ENCODE measurements at regions not wholly inside any gene's neighbourhood (a gene's known extent, or its start where the extent isn't known, plus 50 kb on each side); places are given as distances from the start of the nearest gene placed in this dataset.

DNA sequence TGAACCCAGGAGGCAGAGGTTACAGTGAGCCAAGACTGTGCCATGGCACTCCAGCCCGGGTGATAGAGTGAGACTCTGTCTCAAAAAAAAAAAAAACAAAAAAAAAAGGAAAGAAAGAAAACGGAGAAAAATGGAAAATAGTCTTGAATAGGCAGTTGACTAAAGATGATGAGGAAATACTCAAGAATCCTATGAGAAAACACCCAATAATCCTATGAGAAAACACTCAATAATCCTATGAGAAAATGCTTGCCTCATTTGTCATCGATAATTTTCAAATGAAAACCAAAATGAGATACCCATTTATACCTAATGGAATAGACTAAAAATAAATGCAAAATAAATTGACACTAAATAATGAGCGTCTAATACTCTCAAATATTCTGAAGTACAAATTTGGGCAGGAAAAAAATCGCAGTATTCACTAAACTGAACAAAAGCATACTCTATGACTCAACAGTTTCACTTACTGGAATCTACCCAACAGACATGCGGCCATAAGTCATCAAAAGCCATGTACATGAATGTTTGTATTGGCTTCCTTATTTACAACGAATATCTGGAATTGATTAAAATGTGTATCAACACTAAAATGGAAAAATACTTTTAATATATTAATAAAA is 733.9 kb upstream of the CHRM3 start:
- Histone ChIP-seq H3K4me1 (ENCODE audit: insufficient read depth, low read length) (no peaks in the 10 kb centered on the region), H3K27me3 (ENCODE audit: insufficient read depth, low read length, poor library complexity, severe bottlenecking) (no peaks in the 10 kb centered on the region), H3K4me3 (ENCODE audit: low read length) (no peak overlapping the region), H3K36me3 (ENCODE audit: insufficient read depth, low read length) (no peaks in the 10 kb centered on the region), H3K27ac (ENCODE audit: low read depth, low read length) (no peak overlapping the region), H3K9me3 (ENCODE audit: low read length) (no peaks in the 10 kb centered on the region)
- peaks cover 0 to 25% (median 0%) of the 10 kb centered on the region in 5 donors for H3K9me3 Mint-ChIP-seq
- H3K27ac Mint-ChIP-seq: no peak overlapping the region
- H3K4me1 Mint-ChIP-seq: no peaks in the 10 kb centered on the region
- H3K4me3 Mint-ChIP-seq: no peak overlapping the region
- no peaks in the 10 kb centered on the region for H3K27me3 Mint-ChIP-seq
- no peak for DNase-seq
- CTCF ChIA-PET: no interaction called here
- POLR2A ChIA-PET: no interaction called here
- no peaks in the 10 kb centered on the region for H3K36me3 Mint-ChIP-seq

DNA sequence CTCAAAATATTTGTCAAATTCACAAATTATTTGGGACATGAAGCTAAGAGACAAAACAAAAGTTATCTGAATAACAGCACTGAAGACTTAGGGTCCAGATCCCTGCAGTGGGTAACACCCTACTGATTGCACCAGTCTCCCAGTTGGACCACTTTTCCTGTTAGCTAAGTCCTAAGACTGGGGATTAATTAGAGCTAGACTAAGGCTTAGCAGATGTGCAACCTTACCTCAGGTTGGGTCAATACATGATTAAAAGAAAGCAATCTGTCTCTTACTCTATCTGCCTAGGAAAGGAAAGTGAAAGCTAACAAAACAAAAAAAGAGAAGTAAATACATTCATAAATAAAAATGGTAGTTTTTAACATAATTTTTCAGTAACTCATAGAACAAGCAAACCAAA is 737.2 kb upstream of the CHRM3 start:
- Mint-ChIP-seq H3K36me3 (no peaks in the 10 kb centered on the region), H3K4me3 (no peak overlapping the region), H3K4me1 (no peaks in the 10 kb centered on the region), H3K9me3 (peaks cover 0 to 28% (median 0%) of the 10 kb centered on the region in 5 donors), H3K27me3 (peaks cover 0 to 2% of the 10 kb centered on the region in 2 donors), H3K27ac (no peak overlapping the region)
- Histone ChIP-seq H3K4me1 (ENCODE audit: insufficient read depth, low read length) (no peaks in the 10 kb centered on the region), H3K27ac (ENCODE audit: low read depth, low read length) (no peak overlapping the region), H3K4me3 (ENCODE audit: low read length) (no peak overlapping the region), H3K9me3 (ENCODE audit: low read length) (no peaks in the 10 kb centered on the region), H3K36me3 (ENCODE audit: insufficient read depth, low read length) (no peaks in the 10 kb centered on the region), H3K27me3 (ENCODE audit: insufficient read depth, low read length, poor library complexity, severe bottlenecking) (no peaks in the 10 kb centered on the region)
- no peak for DNase-seq
- CTCF ChIA-PET: no interaction called here
- POLR2A ChIA-PET: no interaction called here

GRCh38 chr1:238648751-238649150 is 737.6 kb upstream of the CHRM3 start:
- Mint-ChIP-seq H3K27ac (no peak overlapping the region), H3K4me3 (no peak overlapping the region), H3K9me3 (peaks cover 0 to 27% (median 0%) of the 10 kb centered on the region in 5 donors), H3K4me1 (no peaks in the 10 kb centered on the region), H3K27me3 (peaks cover 0 to 2% of the 10 kb centered on the region in 2 donors), H3K36me3 (no peaks in the 10 kb centered on the region)
- H3K27ac ChIP-seq (ENCODE audit: low read depth, low read length): no peak overlapping the region
- no peaks in the 10 kb centered on the region for H3K4me1 ChIP-seq (ENCODE audit: insufficient read depth, low read length)
- ChIA-PET CTCF (no interaction called here), POLR2A (no interaction called here)
- H3K4me3 ChIP-seq (ENCODE audit: low read length): no peak overlapping the region
- no peaks in the 10 kb centered on the region for H3K9me3 ChIP-seq (ENCODE audit: low read length)
- no peaks in the 10 kb centered on the region for H3K36me3 ChIP-seq (ENCODE audit: insufficient read depth, low read length)
- H3K27me3 ChIP-seq (ENCODE audit: insufficient read depth, low read length, poor library complexity, severe bottlenecking): no peaks in the 10 kb centered on the region
- DNase-seq: no peak

- no peak for DNase-seq
- ChIA-PET POLR2A (no interaction called here), CTCF (no interaction called here)
- no peaks in the 10 kb centered on the region for H3K27me3 ChIP-seq (ENCODE audit: insufficient read depth, low read length, poor library complexity, severe bottlenecking)
- Mint-ChIP-seq H3K27me3 (peaks cover 0 to 2% of the 10 kb centered on the region in 2 donors), H3K4me3 (no peak overlapping the region), H3K27ac (no peak overlapping the region), H3K4me1 (no peaks in the 10 kb centered on the region), H3K36me3 (no peaks in the 10 kb centered on the region), H3K9me3 (peaks cover 0 to 23% (median 0%) of the 10 kb centered on the region in 5 donors)
- no peaks in the 10 kb centered on the region for H3K9me3 ChIP-seq (ENCODE audit: low read length)
- H3K36me3 ChIP-seq (ENCODE audit: insufficient read depth, low read length): no peaks in the 10 kb centered on the region
- H3K4me1 ChIP-seq (ENCODE audit: insufficient read depth, low read length): no peaks in the 10 kb centered on the region
- H3K4me3 ChIP-seq (ENCODE audit: low read length): no peak overlapping the region
- no peak overlapping the region for H3K27ac ChIP-seq (ENCODE audit: low read depth, low read length)
Observed at GRCh38 chr1:238648296-238648695, 738.1 kb upstream of the CHRM3 start.

DNA sequence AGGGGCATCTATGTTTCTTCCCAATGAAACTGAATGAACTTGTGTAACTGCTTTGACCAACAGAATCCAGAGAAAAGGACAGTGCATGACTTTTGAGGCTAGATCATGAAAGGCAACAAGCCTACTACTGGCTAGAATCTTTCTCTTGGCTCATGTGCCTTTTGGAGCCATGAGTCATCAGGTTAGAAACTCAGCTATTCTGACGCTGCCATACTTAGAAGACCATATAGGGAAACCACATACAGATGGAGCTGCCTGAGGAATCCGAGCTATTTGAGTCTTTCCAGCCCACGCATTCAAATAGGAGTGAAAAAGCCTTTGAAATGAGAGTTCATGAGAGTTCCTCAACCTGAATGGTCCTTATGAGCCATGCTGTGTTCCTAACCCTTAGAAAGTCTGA is 738.5 kb upstream of the CHRM3 start:
- H3K9me3 ChIP-seq (ENCODE audit: low read length): no peaks in the 10 kb centered on the region
- no peaks in the 10 kb centered on the region for H3K4me1 ChIP-seq (ENCODE audit: insufficient read depth, low read length)
- no peaks in the 10 kb centered on the region for H3K36me3 ChIP-seq (ENCODE audit: insufficient read depth, low read length)
- Mint-ChIP-seq H3K4me3 (no peak overlapping the region), H3K27ac (no peak overlapping the region), H3K9me3 (peaks cover 0 to 26% (median 0%) of the 10 kb centered on the region in 5 donors), H3K36me3 (no peaks in the 10 kb centered on the region), H3K27me3 (peaks cover 0 to 2% of the 10 kb centered on the region in 2 donors), H3K4me1 (no peaks in the 10 kb centered on the region)
- ChIA-PET POLR2A (no interaction called here), CTCF (no interaction called here)
- H3K27ac ChIP-seq (ENCODE audit: low read depth, low read length): no peak overlapping the region
- H3K4me3 ChIP-seq (ENCODE audit: low read length): no peak overlapping the region
- H3K27me3 ChIP-seq (ENCODE audit: insufficient read depth, low read length, poor library complexity, severe bottlenecking): no peaks in the 10 kb centered on the region
- no peak for DNase-seq

DNA sequence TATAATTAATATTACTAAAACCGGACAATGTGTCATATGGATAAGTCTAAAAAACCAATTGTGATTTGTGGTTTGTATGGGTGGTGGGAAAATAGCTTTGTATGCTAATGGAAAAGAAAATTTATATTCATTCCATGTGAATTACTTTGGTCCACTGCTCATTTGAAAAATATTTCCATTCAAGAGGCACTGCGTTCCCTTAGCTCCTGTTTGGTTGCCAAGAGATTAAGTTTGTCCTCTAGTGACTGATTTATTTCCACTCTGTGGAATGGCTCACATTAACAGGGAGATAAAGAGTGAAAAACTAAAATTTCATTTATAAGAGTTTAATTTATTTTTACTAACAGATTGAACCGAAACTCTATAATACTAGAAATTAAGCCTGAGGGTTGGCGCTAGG is 744.1 kb upstream of the CHRM3 start:
- Mint-ChIP-seq H3K36me3 (no peaks in the 10 kb centered on the region), H3K4me1 (no peaks in the 10 kb centered on the region)

DNA sequence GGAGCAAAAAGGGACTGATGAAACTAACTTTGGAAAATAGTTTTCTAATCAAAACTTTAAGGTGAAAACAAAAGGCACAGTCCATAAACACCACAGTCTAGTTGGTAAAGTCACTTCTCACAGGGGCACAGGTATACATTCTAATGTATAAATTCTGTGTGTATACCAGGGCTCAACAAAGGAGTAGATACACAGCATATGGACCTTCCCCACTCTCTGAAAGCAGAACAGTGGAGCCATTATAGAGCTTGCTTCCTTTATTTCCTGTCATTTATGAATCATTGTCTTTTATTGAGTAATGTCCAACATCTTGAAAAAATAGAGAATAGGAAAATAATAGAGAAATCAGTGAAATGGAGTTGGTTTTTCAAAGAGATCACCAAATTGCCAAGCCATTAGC is 746.5 kb upstream of the CHRM3 start:
- peaks cover 0 to 11% (median 2%) of the 10 kb centered on the region in 5 donors for H3K9me3 Mint-ChIP-seq
- no peak overlapping the region for H3K4me3 Mint-ChIP-seq
- H3K27ac ChIP-seq (ENCODE audit: low read depth, low read length): no peak overlapping the region
- H3K4me1 Mint-ChIP-seq: no peaks in the 10 kb centered on the region
- ChIA-PET POLR2A (no interaction called here), CTCF (no interaction called here)
- no peaks in the 10 kb centered on the region for H3K36me3 Mint-ChIP-seq
- no peaks in the 10 kb centered on the region for H3K4me1 ChIP-seq (ENCODE audit: insufficient read depth, low read length)
- H3K9me3 ChIP-seq (ENCODE audit: low read length): no peaks in the 10 kb centered on the region
- H3K27me3 Mint-ChIP-seq: no peaks in the 10 kb centered on the region
- H3K4me3 ChIP-seq (ENCODE audit: low read length): no peak overlapping the region
- no peak overlapping the region for H3K27ac Mint-ChIP-seq
- DNase-seq: no peak
- H3K36me3 ChIP-seq (ENCODE audit: insufficient read depth, low read length): no peaks in the 10 kb centered on the region
- no peaks in the 10 kb centered on the region for H3K27me3 ChIP-seq (ENCODE audit: insufficient read depth, low read length, poor library complexity, severe bottlenecking)

More for the DNA sequence above, 744.1 kb upstream of the CHRM3 start:
- Histone ChIP-seq H3K27ac (ENCODE audit: low read depth, low read length) (no peak overlapping the region), H3K27me3 (ENCODE audit: insufficient read depth, low read length, poor library complexity, severe bottlenecking) (no peaks in the 10 kb centered on the region), H3K4me1 (ENCODE audit: insufficient read depth, low read length) (no peaks in the 10 kb centered on the region), H3K36me3 (ENCODE audit: insufficient read depth, low read length) (no peaks in the 10 kb centered on the region), H3K4me3 (ENCODE audit: low read length) (no peak overlapping the region), H3K9me3 (ENCODE audit: low read length) (no peaks in the 10 kb centered on the region)
- H3K27me3 Mint-ChIP-seq: peaks cover 0 to 2% of the 10 kb centered on the region in 2 donors
- H3K9me3 Mint-ChIP-seq: peaks cover 0 to 18% (median 0%) of the 10 kb centered on the region in 5 donors
- DNase-seq: no peak
- H3K4me3 Mint-ChIP-seq: no peak overlapping the region
- CTCF ChIA-PET: no interaction called here
- no peak overlapping the region for H3K27ac Mint-ChIP-seq
- POLR2A ChIA-PET: no interaction called here

- Mint-ChIP-seq H3K27ac (no peak overlapping the region), H3K27me3 (no peaks in the 10 kb centered on the region), H3K9me3 (peaks cover 0 to 3% (median 2%) of the 10 kb centered on the region in 5 donors), H3K4me3 (no peak overlapping the region), H3K4me1 (no peaks in the 10 kb centered on the region), H3K36me3 (no peaks in the 10 kb centered on the region)
- H3K36me3 ChIP-seq (ENCODE audit: insufficient read depth, low read length): no peaks in the 10 kb centered on the region
- POLR2A ChIA-PET: no interaction called here
- H3K27ac ChIP-seq (ENCODE audit: low read depth, low read length): no peak overlapping the region
- H3K9me3 ChIP-seq (ENCODE audit: low read length): no peaks in the 10 kb centered on the region
- no peak overlapping the region for H3K4me3 ChIP-seq (ENCODE audit: low read length)
- H3K27me3 ChIP-seq (ENCODE audit: insufficient read depth, low read length, poor library complexity, severe bottlenecking): no peaks in the 10 kb centered on the region
- no peaks in the 10 kb centered on the region for H3K4me1 ChIP-seq (ENCODE audit: insufficient read depth, low read length)
- CTCF ChIA-PET: no interaction called here
- no peak for DNase-seq
Observed at GRCh38 chr1:238628110-238628509, 737.4 kb upstream of the ZP4 start.

- H3K9me3 Mint-ChIP-seq: peaks cover 1 to 9% (median 4%) of the 10 kb centered on the region in 5 donors
- no peak overlapping the region for H3K4me3 Mint-ChIP-seq
- POLR2A ChIA-PET: no interaction called here
- no peaks in the 10 kb centered on the region for H3K36me3 ChIP-seq (ENCODE audit: insufficient read depth, low read length)
- H3K27ac ChIP-seq (ENCODE audit: low read depth, low read length): no peak overlapping the region
- no peaks in the 10 kb centered on the region for H3K9me3 ChIP-seq (ENCODE audit: low read length)
- H3K36me3 Mint-ChIP-seq: no peaks in the 10 kb centered on the region
- no peak overlapping the region for H3K4me3 ChIP-seq (ENCODE audit: low read length)
- H3K4me1 Mint-ChIP-seq: no peaks in the 10 kb centered on the region
- H3K27me3 Mint-ChIP-seq: no peaks in the 10 kb centered on the region
- CTCF ChIA-PET: no interaction called here
- no peak for DNase-seq
- no peaks in the 10 kb centered on the region for H3K4me1 ChIP-seq (ENCODE audit: insufficient read depth, low read length)
- H3K27ac Mint-ChIP-seq: no peak overlapping the region
- no peaks in the 10 kb centered on the region for H3K27me3 ChIP-seq (ENCODE audit: insufficient read depth, low read length, poor library complexity, severe bottlenecking)
Observed at GRCh38 chr1:238624776-238625175, 734.1 kb upstream of the ZP4 start.
